Loucy (cell line): ENCODE measurements at regions not wholly inside any gene's neighbourhood (a gene's known extent, or its start where the extent isn't known, plus 50 kb on each side); places are given as distances from the start of the nearest gene placed in this dataset.

ENCODE experiments used
- CTCF ChIP-seq: fragments of 200-600 bp; sonication (generic); conservative IDR thresholded peaks from 2 replicates; pipeline ENCODE4 v1.5.1; 2014; ENCODE audit warnings: mild to moderate bottlenecking, antibody characterized with exemption, low read length
- EZH2phosphoT487 ChIP-seq: fragments of 200-600 bp; IDR thresholded peaks from 2 replicates; pipeline ENCODE4 v1.6.1; 2018; ENCODE audit warnings: antibody characterized with exemption, mild to moderate bottlenecking, moderate library complexity, borderline replicate concordance

GRCh38 chr3:13165576-13165975 is 92.3 kb upstream of the IQSEC1 start:
- TF ChIP-seq CTCF (no peak), EZH2phosphoT487 (no peak)
